ENCODE measurements at regions not wholly inside any gene's neighbourhood (a gene's known extent, or its start where the extent isn't known, plus 50 kb on each side); places are given as distances from the start of the nearest gene placed in this dataset.
A peak's percentile ranks its signal among the peaks of the same experiment; 100 is the strongest.

- H3K4me3 Mint-ChIP-seq (ENCODE audit: unreplicated experiment) = no peak overlapping the region
- H3K27me3 Mint-ChIP-seq (ENCODE audit: low read depth, unreplicated experiment) = no peaks in the 10 kb centered on the region
Observed at GRCh38 chr2:195482010-195482409, 175.0 kb upstream of the SLC39A10 start.

GRCh38 chr2:195480121-195480520 lies 176.9 kb upstream of the SLC39A10 start:
- no peak overlapping the region for H2AFZ ChIP-seq (ENCODE audit: low read depth, low read length)
- H3K9ac ChIP-seq (ENCODE audit: low read length) = no peak overlapping the region
- DNase-seq (ENCODE audit: low read depth) (peak; percentile 58), FAIRE-seq (no peak)
- no peak overlapping the region for H3K27ac ChIP-seq (ENCODE audit: low read depth, low read length)
- Mint-ChIP-seq H3K27me3 (ENCODE audit: low read depth, unreplicated experiment) (no peaks in the 10 kb centered on the region), H3K36me3 (ENCODE audit: low read depth, unreplicated experiment) (no peaks in the 10 kb centered on the region), H3K4me3 (ENCODE audit: unreplicated experiment) (no peak overlapping the region), H3K4me1 (ENCODE audit: low read depth, unreplicated experiment) (peaks cover 15% of the 10 kb centered on the region), H3K27ac (ENCODE audit: unreplicated experiment) (no peak overlapping the region), H3K9me3 (ENCODE audit: unreplicated experiment) (peaks cover 5% of the 10 kb centered on the region)
- TF ChIP-seq CTCF (IDR thresholded peaks at IDR 0.05; ENCODE audit: insufficient read depth, low read depth, low read length) = no peak
- no peak for TF ChIP-seq EZH2 (IDR thresholded peaks at IDR 0.05; ENCODE audit: insufficient read depth, low read length)
- no peak overlapping the region for H3K4me2 ChIP-seq (ENCODE audit: low read length)
- H3K4me3 ChIP-seq (ENCODE audit: insufficient read depth, low read depth, low read length) = no peak overlapping the region
- H3K4me1 ChIP-seq (ENCODE audit: insufficient read depth, low read length) = peaks cover 4% of the 10 kb centered on the region
- no peaks in the 10 kb centered on the region for H3K36me3 ChIP-seq (ENCODE audit: insufficient read depth, low read length)
- no peaks in the 10 kb centered on the region for H3K9me3 ChIP-seq (ENCODE audit: insufficient read depth, low read depth, low read length)
- H4K20me1 ChIP-seq (ENCODE audit: insufficient read depth, low read length) = no peaks in the 10 kb centered on the region
- no peaks in the 10 kb centered on the region for H3K79me2 ChIP-seq (ENCODE audit: insufficient read depth, low read length)
- no peaks in the 10 kb centered on the region for H3K27me3 ChIP-seq (ENCODE audit: insufficient read depth, low read length)

More at GRCh38 chr2:195482010-195482409, 175.0 kb upstream of the SLC39A10 start:
- peaks cover 5% of the 10 kb centered on the region for H3K9me3 Mint-ChIP-seq (ENCODE audit: unreplicated experiment)
- no peak for TF ChIP-seq EZH2 (IDR thresholded peaks at IDR 0.05; ENCODE audit: insufficient read depth, low read length)
- no peak for TF ChIP-seq CTCF (IDR thresholded peaks at IDR 0.05; ENCODE audit: insufficient read depth, low read depth, low read length)
- H3K36me3 Mint-ChIP-seq (ENCODE audit: low read depth, unreplicated experiment) = no peaks in the 10 kb centered on the region
- DNase-seq (ENCODE audit: low read depth) (no peak), FAIRE-seq (no peak)
- Histone ChIP-seq H3K27ac (ENCODE audit: low read depth, low read length) (no peak overlapping the region), H3K4me2 (ENCODE audit: low read length) (no peak overlapping the region), H3K36me3 (ENCODE audit: insufficient read depth, low read length) (no peaks in the 10 kb centered on the region), H3K79me2 (ENCODE audit: insufficient read depth, low read length) (no peaks in the 10 kb centered on the region), H3K27me3 (ENCODE audit: insufficient read depth, low read length) (no peaks in the 10 kb centered on the region), H3K4me3 (ENCODE audit: insufficient read depth, low read depth, low read length) (no peak overlapping the region), H3K9me3 (ENCODE audit: insufficient read depth, low read depth, low read length) (no peaks in the 10 kb centered on the region), H4K20me1 (ENCODE audit: insufficient read depth, low read length) (no peaks in the 10 kb centered on the region), H2AFZ (ENCODE audit: low read depth, low read length) (no peak overlapping the region), H3K9ac (ENCODE audit: low read length) (no peak overlapping the region), H3K4me1 (ENCODE audit: insufficient read depth, low read length) (peaks cover 10% of the 10 kb centered on the region)
- H3K27ac Mint-ChIP-seq (ENCODE audit: unreplicated experiment) = no peak overlapping the region
- peaks cover 20% of the 10 kb centered on the region for H3K4me1 Mint-ChIP-seq (ENCODE audit: low read depth, unreplicated experiment)

- H3K36me3 ChIP-seq (ENCODE audit: insufficient read depth, low read length) = no peaks in the 10 kb centered on the region
- no peaks in the 10 kb centered on the region for H3K9me3 ChIP-seq (ENCODE audit: insufficient read depth, low read depth, low read length)
- Mint-ChIP-seq H3K4me3 (ENCODE audit: unreplicated experiment) (no peak overlapping the region), H3K27ac (ENCODE audit: unreplicated experiment) (no peak overlapping the region), H3K36me3 (ENCODE audit: low read depth, unreplicated experiment) (no peaks in the 10 kb centered on the region), H3K9me3 (ENCODE audit: unreplicated experiment) (peaks cover 5% of the 10 kb centered on the region), H3K4me1 (ENCODE audit: low read depth, unreplicated experiment) (peaks cover 15% of the 10 kb centered on the region), H3K27me3 (ENCODE audit: low read depth, unreplicated experiment) (no peaks in the 10 kb centered on the region)
- no peak overlapping the region for H3K27ac ChIP-seq (ENCODE audit: low read depth, low read length)
- H3K79me2 ChIP-seq (ENCODE audit: insufficient read depth, low read length) = no peaks in the 10 kb centered on the region
- no peak for TF ChIP-seq EZH2 (IDR thresholded peaks at IDR 0.05; ENCODE audit: insufficient read depth, low read length)
- no peak for TF ChIP-seq CTCF (IDR thresholded peaks at IDR 0.05; ENCODE audit: insufficient read depth, low read depth, low read length)
- no peak overlapping the region for H3K4me3 ChIP-seq (ENCODE audit: insufficient read depth, low read depth, low read length)
- FAIRE-seq = no peak
- DNase-seq (ENCODE audit: low read depth) = no peak
- no peaks in the 10 kb centered on the region for H3K27me3 ChIP-seq (ENCODE audit: insufficient read depth, low read length)
- no peaks in the 10 kb centered on the region for H4K20me1 ChIP-seq (ENCODE audit: insufficient read depth, low read length)
- no peak overlapping the region for H3K9ac ChIP-seq (ENCODE audit: low read length)
- H2AFZ ChIP-seq (ENCODE audit: low read depth, low read length) = no peak overlapping the region
- H3K4me1 ChIP-seq (ENCODE audit: insufficient read depth, low read length) = peaks cover 4% of the 10 kb centered on the region
- H3K4me2 ChIP-seq (ENCODE audit: low read length) = no peak overlapping the region
Observed at GRCh38 chr2:195479407-195479806, 177.6 kb upstream of the SLC39A10 start.
